Activated T-cell treated with anti-CD3 and anti-CD28 coated beads, Interleukin-2, amount 50 U/mL, for 48 hours (primary cell): ENCODE measurements at regions not wholly inside any gene's neighbourhood (a gene's known extent, or its start where the extent isn't known, plus 50 kb on each side); places are given as distances from the start of the nearest gene placed in this dataset.

Experiments used
- DNase-seq, 2 experiments: peaks; one replicate each; pipeline ENCODE4 v3.0.0-alpha.2; 2020

GRCh38 chr2:146918280-146918679 is 926.5 kb upstream of the ACVR2A start:
- no peak for DNase-seq

- no peak for DNase-seq
These were observed 927.3 kb upstream of the ACVR2A start for GRCh38 chr2:146917431-146918042.

- no peak for DNase-seq
These were observed 927.9 kb upstream of the ACVR2A start for GRCh38 chr2:146916914-146917313.

- DNase-seq = no peak
These were observed 931.4 kb upstream of the ACVR2A start for GRCh38 chr2:146913476-146913875.

GRCh38 chr2:146912536-146912935 is 932.3 kb upstream of the ACVR2A start:
- no peak for DNase-seq

- no peak for DNase-seq
These were observed 936.1 kb upstream of the ACVR2A start for GRCh38 chr2:146908776-146909175.

- DNase-seq = no peak
These were observed 946.7 kb upstream of the ACVR2A start for GRCh38 chr2:146898083-146898482.

- no peak for DNase-seq
These were observed 950.3 kb upstream of the ACVR2A start for GRCh38 chr2:146894514-146894913.

GRCh38 chr2:146893500-146894041 is 951.3 kb upstream of the ACVR2A start:
- DNase-seq = no peak

- no peak for DNase-seq
These were observed 954.3 kb upstream of the ACVR2A start for GRCh38 chr2:146890491-146890890.

GRCh38 chr2:146879882-146880281 is 964.9 kb upstream of the ACVR2A start:
- no peak for DNase-seq

- no peak for DNase-seq
These were observed 970.6 kb upstream of the ACVR2A start for GRCh38 chr2:146874260-146874658.

GRCh38 chr2:146873646-146874259 is 971.1 kb upstream of the ACVR2A start:
- no peak for DNase-seq

- DNase-seq = no peak
These were observed 971.8 kb upstream of the ACVR2A start for GRCh38 chr2:146873056-146873455.

GRCh38 chr2:146870691-146871090 is 974.1 kb upstream of the ACVR2A start:
- DNase-seq = no peak

- DNase-seq = no peak
These were observed 975.5 kb upstream of the ACVR2A start for GRCh38 chr2:146869328-146869727.

GRCh38 chr2:146868051-146868450 is 976.8 kb upstream of the ACVR2A start:
- DNase-seq = no peak

GRCh38 chr2:146867477-146867986 is 977.3 kb upstream of the ACVR2A start:
- DNase-seq = no peak

- DNase-seq = no peak
These were observed 990.9 kb upstream of the ACVR2A start for GRCh38 chr2:146853741-146854444.

- DNase-seq = no peak
These were observed 992.2 kb upstream of the ACVR2A start for GRCh38 chr2:146852661-146853060.

GRCh38 chr2:146850746-146851145 is 994.1 kb upstream of the ACVR2A start:
- DNase-seq = no peak

- DNase-seq = no peak
These were observed 997.0 kb upstream of the ACVR2A start for GRCh38 chr2:146847846-146848245.

- no peak for DNase-seq
These were observed 1000.4 kb upstream of the ACVR2A start for GRCh38 chr2:146844226-146844990.
